GM19035 (cell line): ENCODE measurements at regions not wholly inside any gene's neighbourhood (a gene's known extent, or its start where the extent isn't known, plus 50 kb on each side); places are given as distances from the start of the nearest gene placed in this dataset.
"Not testable (repeated sequence)": the region's sequence is repeated elsewhere in the genome, so short reads cannot be mapped to it uniquely, and the experiment has no call there.

Experiments used
- ATAC-seq: cut with Tn5 transposase; IDR thresholded peaks from one replicate; pipeline ENCODE4 v1.9.1; 2021; ENCODE audit not compliant: unreplicated experiment

- peak; percentile 90 for ATAC-seq
Observed at GRCh38 chr4:146124023-146124680, 51.4 kb upstream of the LSM6 start.

GRCh38 chr4:146123231-146123630 lies 52.3 kb upstream of the LSM6 start:
- no peak for ATAC-seq

- ATAC-seq: no peak
Observed at GRCh38 chr4:146122398-146122797, 53.1 kb upstream of the LSM6 start.

GRCh38 chr4:146121757-146122156 lies 53.8 kb upstream of the LSM6 start:
- no peak for ATAC-seq

GRCh38 chr4:146119845-146120404 lies 55.6 kb upstream of the LSM6 start:
- ATAC-seq: no peak

GRCh38 chr4:146114066-146114465 lies 61.5 kb upstream of the LSM6 start:
- ATAC-seq: no peak

GRCh38 chr4:146113171-146113570 lies 62.3 kb upstream of the LSM6 start:
- no peak for ATAC-seq

- ATAC-seq: no peak
Observed at GRCh38 chr4:146112389-146112788, 63.1 kb upstream of the LSM6 start.

GRCh38 chr4:146110871-146111485 lies 64.5 kb upstream of the LSM6 start:
- no peak for ATAC-seq

GRCh38 chr4:146108756-146109155 lies 66.8 kb upstream of the LSM6 start:
- no peak for ATAC-seq

GRCh38 chr4:146107587-146108240 lies 67.8 kb upstream of the LSM6 start:
- ATAC-seq: no peak

- ATAC-seq: peak; percentile 39
Observed at GRCh38 chr4:146105464-146105863, 70.1 kb upstream of the LSM6 start.

- ATAC-seq: no peak
Observed at GRCh38 chr4:146104541-146104940, 71.0 kb upstream of the LSM6 start.

GRCh38 chr4:146104052-146104451 lies 71.5 kb upstream of the LSM6 start:
- ATAC-seq: not testable (repeated sequence)

- ATAC-seq: peak; percentile 16
Observed at GRCh38 chr4:146099585-146099984, 75.9 kb upstream of the LSM6 start.

- ATAC-seq: peak; percentile 70
Observed at GRCh38 chr4:146098978-146099377, 76.5 kb upstream of the LSM6 start.

GRCh38 chr4:146098397-146098796 lies 77.1 kb upstream of the LSM6 start:
- peak; percentile 66 for ATAC-seq

- no peak for ATAC-seq
Observed at GRCh38 chr4:146096371-146096770, 79.1 kb upstream of the LSM6 start.

- no peak for ATAC-seq
Observed at GRCh38 chr4:146095860-146096259, 79.7 kb upstream of the LSM6 start.

- no peak for ATAC-seq
Observed at GRCh38 chr4:146095091-146095690, 80.3 kb upstream of the LSM6 start.

GRCh38 chr4:146088690-146089089 lies 86.8 kb upstream of the LSM6 start:
- no peak for ATAC-seq

- no peak for ATAC-seq
Observed at GRCh38 chr4:146087856-146088255, 87.7 kb upstream of the LSM6 start.
